GM12891 (cell line): ENCODE measurements at regions not wholly inside any gene's neighbourhood (a gene's known extent, or its start where the extent isn't known, plus 50 kb on each side); places are given as distances from the start of the nearest gene placed in this dataset.

ENCODE experiments used
- PAX5 ChIP-seq: IDR thresholded peaks from 2 replicates; pipeline ENCODE4 v1.6.1; 2011; ENCODE audit warnings: low read length, moderate library complexity, mild to moderate bottlenecking; ENCODE audit not compliant: insufficient read depth, severe bottlenecking
- POLR2A ChIP-seq: IDR thresholded peaks from 2 replicates; pipeline ENCODE4 v1.6.1; 2011; ENCODE audit warnings: low read depth, low read length, control low read depth
- POLR2AphosphoS5 ChIP-seq: IDR thresholded peaks from 2 replicates; pipeline ENCODE4 v1.6.1; 2011; ENCODE audit warnings: low read depth, low read length, control low read depth
- POU2F2 ChIP-seq: IDR thresholded peaks from 2 replicates; pipeline ENCODE4 v1.6.1; 2011; ENCODE audit warnings: low read depth, mild to moderate bottlenecking, control low read depth, low read length, moderate library complexity
- SPI1 ChIP-seq: IDR thresholded peaks from 2 replicates; pipeline ENCODE4 v1.6.1; 2011; ENCODE audit warnings: low read depth, low read length, control low read depth
- TAF1 ChIP-seq: IDR thresholded peaks from 2 replicates; pipeline ENCODE4 v1.6.1; 2011; ENCODE audit warnings: low read depth, low read length, control low read depth

GRCh38 chr21:21762855-21763254 is 764.6 kb downstream of the NCAM2 start:
- TF ChIP-seq POLR2A (no peak), POLR2AphosphoS5 (no peak), TAF1 (no peak), SPI1 (no peak), POU2F2 (no peak), PAX5 (no peak)
